ENCODE measurements at regions not wholly inside any gene's neighbourhood (a gene's known extent, or its start where the extent isn't known, plus 50 kb on each side); places are given as distances from the start of the nearest gene placed in this dataset.

- TF ChIP-seq CTCF (IDR thresholded peaks at IDR 0.05; ENCODE audit: poor library complexity, severe bottlenecking), result no peak
- TF ChIP-seq TAF1 (IDR thresholded peaks at IDR 0.05; ENCODE audit: low read depth), result no peak
These were observed 182.1 kb upstream of the CITED2 start for GRCh38 chr6:139556532-139556931.

All from neural cell (in vitro differentiated cells).